ENCODE measurements at regions not wholly inside any gene's neighbourhood (a gene's known extent, or its start where the extent isn't known, plus 50 kb on each side); places are given as distances from the start of the nearest gene placed in this dataset.

- Mint-ChIP-seq H3K27ac (ENCODE audit: unreplicated experiment) (no peak overlapping the region), H3K36me3 (ENCODE audit: unreplicated experiment) (no peaks in the 10 kb centered on the region), H3K27me3 (ENCODE audit: unreplicated experiment) (no peaks in the 10 kb centered on the region), H3K4me3 (ENCODE audit: unreplicated experiment) (no peak overlapping the region), H3K9me3 (ENCODE audit: unreplicated experiment) (peaks cover 8% of the 10 kb centered on the region), H3K4me1 (ENCODE audit: unreplicated experiment) (no peaks in the 10 kb centered on the region)
- DNase-seq (ENCODE audit: extremely low spot score, unreplicated experiment): no peak
- TF ChIP-seq CTCF (IDR thresholded peaks at IDR 0.05): no peak
Observed at GRCh38 chr9:73980754-73981153, 516.4 kb upstream of the RORB start.

GRCh38 chr9:73981405-73981804 is 515.7 kb upstream of the RORB start:
- Mint-ChIP-seq H3K9me3 (ENCODE audit: unreplicated experiment) (peaks cover 12% of the 10 kb centered on the region), H3K36me3 (ENCODE audit: unreplicated experiment) (no peaks in the 10 kb centered on the region), H3K27me3 (ENCODE audit: unreplicated experiment) (no peaks in the 10 kb centered on the region), H3K4me1 (ENCODE audit: unreplicated experiment) (no peaks in the 10 kb centered on the region), H3K27ac (ENCODE audit: unreplicated experiment) (no peak overlapping the region), H3K4me3 (ENCODE audit: unreplicated experiment) (no peak overlapping the region)
- DNase-seq (ENCODE audit: extremely low spot score, unreplicated experiment): no peak
- TF ChIP-seq CTCF (IDR thresholded peaks at IDR 0.05): no peak

- no peak for DNase-seq (ENCODE audit: extremely low spot score, unreplicated experiment)
- H3K27ac Mint-ChIP-seq (ENCODE audit: unreplicated experiment): no peak overlapping the region
- H3K9me3 Mint-ChIP-seq (ENCODE audit: unreplicated experiment): peaks cover 6% of the 10 kb centered on the region
- H3K4me1 Mint-ChIP-seq (ENCODE audit: unreplicated experiment): no peaks in the 10 kb centered on the region
- no peaks in the 10 kb centered on the region for H3K36me3 Mint-ChIP-seq (ENCODE audit: unreplicated experiment)
- no peak overlapping the region for H3K4me3 Mint-ChIP-seq (ENCODE audit: unreplicated experiment)
- no peaks in the 10 kb centered on the region for H3K27me3 Mint-ChIP-seq (ENCODE audit: unreplicated experiment)
- TF ChIP-seq CTCF (IDR thresholded peaks at IDR 0.05): no peak
Observed at GRCh38 chr9:73995836-73996235, 501.3 kb upstream of the RORB start.

- Mint-ChIP-seq H3K27me3 (ENCODE audit: unreplicated experiment) (no peaks in the 10 kb centered on the region), H3K27ac (ENCODE audit: unreplicated experiment) (no peak overlapping the region), H3K36me3 (ENCODE audit: unreplicated experiment) (no peaks in the 10 kb centered on the region), H3K4me3 (ENCODE audit: unreplicated experiment) (no peak overlapping the region), H3K9me3 (ENCODE audit: unreplicated experiment) (peaks cover 2% of the 10 kb centered on the region), H3K4me1 (ENCODE audit: unreplicated experiment) (no peaks in the 10 kb centered on the region)
- no peak for DNase-seq (ENCODE audit: extremely low spot score, unreplicated experiment)
- no peak for TF ChIP-seq CTCF (IDR thresholded peaks at IDR 0.05)
Observed at GRCh38 chr9:73996844-73997243, 500.3 kb upstream of the RORB start.

- DNase-seq (ENCODE audit: extremely low spot score, unreplicated experiment): no peak
- H3K4me3 Mint-ChIP-seq (ENCODE audit: unreplicated experiment): no peak overlapping the region
- H3K27me3 Mint-ChIP-seq (ENCODE audit: unreplicated experiment): no peaks in the 10 kb centered on the region
- no peak overlapping the region for H3K27ac Mint-ChIP-seq (ENCODE audit: unreplicated experiment)
- TF ChIP-seq CTCF (IDR thresholded peaks at IDR 0.05): no peak
- H3K36me3 Mint-ChIP-seq (ENCODE audit: unreplicated experiment): no peaks in the 10 kb centered on the region
- H3K4me1 Mint-ChIP-seq (ENCODE audit: unreplicated experiment): no peaks in the 10 kb centered on the region
- no peaks in the 10 kb centered on the region for H3K9me3 Mint-ChIP-seq (ENCODE audit: unreplicated experiment)
Observed at GRCh38 chr9:74001382-74001781, 495.8 kb upstream of the RORB start.
